Adrenal gland (tissue), 9 donors: ENCODE measurements at regions not wholly inside any gene's neighbourhood (a gene's known extent, or its start where the extent isn't known, plus 50 kb on each side); places are given as distances from the start of the nearest gene placed in this dataset.

Source experiments
- DNase-seq, 7 donors: peaks; one replicate each; pipeline ENCODE4 v3.0.0-alpha.2; 2019 to 2020
- H3K27ac ChIP-seq, 5 donors: fragments of 200-600 bp; sonication (generic) in 4 of 5; 1 replicate in 3 of 5; 2 replicates in 2 of 5; pipeline versions ENCODE4 v1.5.1 to v1.8.0; 2016 to 2020; ENCODE audit warnings: mild to moderate bottlenecking in 1 of 5
- H3K27me3 ChIP-seq: fragments of 200-600 bp; 2 replicates; pipeline ENCODE4 v1.8.0; 2021
- H3K36me3 ChIP-seq, 2 donors: fragments of 200-600 bp; replicated peaks in 1 of 2; 1 replicate in 1 of 2; 2 replicates in 1 of 2; pipeline versions ENCODE4 v1.5.1 to v1.8.0; 2018 to 2022
- H3K4me1 ChIP-seq, 2 donors: fragments of 200-600 bp; replicated peaks in 1 of 2; 1 replicate in 1 of 2; 2 replicates in 1 of 2; pipeline versions ENCODE4 v1.5.1 to v1.8.0; 2018 to 2021
- H3K4me3 ChIP-seq, 4 donors: fragments of 200-600 bp; sonication (generic) in 3 of 4; one replicate each; pipeline ENCODE4 v1.5.1; 2016 to 2018
- H3K9me3 ChIP-seq, 3 donors: fragments of 200-600 bp; sonication (generic) in 1 of 3; replicated peaks in 1 of 3; 1 replicate in 2 of 3; 2 replicates in 1 of 3; pipeline versions ENCODE4 v1.5.1 to v1.8.0; 2016 to 2021
- CTCF ChIP-seq, 6 experiments: fragments of 450-650 bp in 4 of 6; fragments of 200-600 bp in 2 of 6; sonication (generic) in 1 of 6; IDR thresholded peaks; 1 replicate in 5 of 6; 2 replicates in 1 of 6; pipeline versions ENCODE4 v1.5.1 to v1.8.0; 2016 to 2021; ENCODE audit warnings: antibody characterized with exemption in 6 of 6, mild to moderate bottlenecking in 2 of 6, moderate library complexity in 1 of 6
- POLR2A ChIP-seq, 2 donors: fragments of 450-650 bp; IDR thresholded peaks; one replicate each; pipeline ENCODE4 v1.6.1; 2017; ENCODE audit warnings: antibody characterized with exemption in 2 of 2, mild to moderate bottlenecking in 2 of 2, moderate library complexity in 1 of 2
- WGBS, 4 donors: extraction: QIAGEN DNeasy Blood & Tissue Kit in 2 of 4; methylation state at CpG; one replicate each; pipeline versions ENCODE4 v1.1.5 to v1.1.7; 2013 to 2017; 5-methylcytosine and 5-hydroxymethylcytosine counted together
- intact Hi-C, 2 donors: fragments of 100-400 bp; cut with DNase I; formaldehyde crosslinking; loops; one replicate each; pipeline versions ENCODE4 v1.14.1 to v1.15.0; 2022 to 2023
- donor health status: healthy with polysubstance abuse.
- donor health status: Bipolar disorder and iron deficiency.
- donor health status: DM: yes; HTN: yes; CAD: no.
- donor health status: DM: no; HTN: no; CAD: no.
- donor health status: DM: no; HTN: no; CAD: no.

- H3K27ac ChIP-seq, result peak overlapping the region in 1 of 5 donors; percentile 6
- intact Hi-C loops, result no loop called here
- H3K4me3 ChIP-seq, result no peak overlapping the region
- H3K9me3 ChIP-seq, result no peaks in the 10 kb centered on the region
- peak in 3 of 7 donors; percentile 20 to 34 (median 25) for DNase-seq
- H3K36me3 ChIP-seq, result no peaks in the 10 kb centered on the region
- TF ChIP-seq CTCF (IDR thresholded peaks at IDR 0.05), result no peak
- TF ChIP-seq POLR2A (IDR thresholded peaks at IDR 0.05), result no peak
- 38 to 55% (median 48%) methylated on average over 8 of the region's 8 CpGs for WGBS, 4 donors
- H3K27me3 ChIP-seq, result no peaks in the 10 kb centered on the region
- H3K4me1 ChIP-seq, result peaks cover 0 to 7% of the 10 kb centered on the region in 2 donors
These were observed 78.7 kb upstream of the ATP1B1 start for GRCh38 chr1:169027607-169028320.

GRCh38 chr1:169031566-169032224, 74.8 kb upstream of the ATP1B1 start:
- TF ChIP-seq CTCF (IDR thresholded peaks at IDR 0.05) (no peak), POLR2A (IDR thresholded peaks at IDR 0.05) (no peak)
- intact Hi-C loops, result no loop called here
- WGBS, 4 donors, result 50 to 68% (median 59%) methylated on average over 5 of the region's 5 CpGs
- Histone ChIP-seq H3K36me3 (no peaks in the 10 kb centered on the region), H3K9me3 (no peaks in the 10 kb centered on the region), H3K4me1 (peaks cover 0 to 7% of the 10 kb centered on the region in 2 donors), H3K27ac (no peak overlapping the region), H3K27me3 (no peaks in the 10 kb centered on the region), H3K4me3 (no peak overlapping the region)
- DNase-seq, result no peak

DNA sequence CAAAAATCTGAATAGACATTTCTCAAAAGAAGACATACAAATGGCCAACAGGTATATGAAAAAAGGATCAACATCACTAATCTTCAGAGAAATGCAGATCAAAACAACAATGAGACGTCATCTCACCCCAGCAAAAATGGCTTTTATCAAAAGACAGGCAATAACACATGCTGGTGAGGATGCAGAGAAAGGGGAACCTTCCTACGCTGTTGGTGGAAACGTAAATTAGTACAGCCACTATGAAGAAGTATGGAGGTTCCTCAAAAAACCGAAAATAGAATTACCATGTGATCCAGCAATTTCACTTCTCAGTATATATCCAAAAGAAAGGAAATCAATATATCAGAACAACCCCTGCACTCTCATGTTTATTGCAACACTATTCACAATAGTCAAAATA, 65.1 kb upstream of the ATP1B1 start:
- Histone ChIP-seq H3K4me1 (peaks cover 0 to 6% of the 10 kb centered on the region in 2 donors), H3K27ac (no peak overlapping the region), H3K36me3 (no peaks in the 10 kb centered on the region), H3K9me3 (no peaks in the 10 kb centered on the region), H3K27me3 (no peaks in the 10 kb centered on the region), H3K4me3 (no peak overlapping the region)
- DNase-seq, result no peak
- TF ChIP-seq CTCF (IDR thresholded peaks at IDR 0.05) (no peak), POLR2A (IDR thresholded peaks at IDR 0.05) (no peak)
- 69 to 80% (median 78%) methylated on average over 4 of the region's 4 CpGs for WGBS, 4 donors
- intact Hi-C loops, result no loop called here

- Histone ChIP-seq H3K9me3 (no peaks in the 10 kb centered on the region), H3K27ac (no peak overlapping the region), H3K36me3 (no peaks in the 10 kb centered on the region), H3K4me1 (peaks cover 0 to 6% of the 10 kb centered on the region in 2 donors), H3K4me3 (no peak overlapping the region), H3K27me3 (no peaks in the 10 kb centered on the region)
- no peak for DNase-seq
- TF ChIP-seq CTCF (IDR thresholded peaks at IDR 0.05) (no peak), POLR2A (IDR thresholded peaks at IDR 0.05) (no peak)
- intact Hi-C loops, result no loop called here
These were observed 64.1 kb upstream of the ATP1B1 start for GRCh38 chr1:169042377-169042776.
